ENCODE measurements at regions not wholly inside any gene's neighbourhood (a gene's known extent, or its start where the extent isn't known, plus 50 kb on each side); places are given as distances from the start of the nearest gene placed in this dataset.

DNA sequence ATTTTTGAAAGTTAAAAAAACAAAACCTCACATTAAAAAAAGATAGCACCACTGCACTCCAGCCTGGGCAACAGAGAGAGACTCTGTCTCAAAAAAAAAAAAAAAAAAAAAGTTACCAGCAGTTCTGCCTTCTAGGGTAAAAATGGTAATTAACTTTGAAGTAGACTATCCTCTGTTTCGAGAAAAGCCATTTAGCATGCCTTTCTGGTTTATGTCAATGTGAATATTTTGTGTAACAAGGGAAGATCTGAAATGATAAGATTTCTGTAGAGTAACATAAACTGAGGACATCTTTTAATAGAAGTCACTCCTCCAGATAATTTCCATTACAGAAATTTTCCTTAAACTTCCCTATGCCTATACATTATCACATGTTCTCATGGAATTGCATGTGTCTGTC lies 203.2 kb upstream of the GAP43 start:
- RAD21 ChIA-PET (ENCODE audit: unreplicated experiment), result no interaction called here
- Histone ChIP-seq H3K27me3 (replicated peaks in 1 of 2; ENCODE audit: control insufficient read depth in 2 of 2, insufficient read depth in 2 of 2, low read length in 1 of 2) (no peaks in the 10 kb centered on the region), H2AFZ (ENCODE audit: control insufficient read depth, low read depth, low read length) (no peak overlapping the region), H3K9me3 (replicated peaks; ENCODE audit: control insufficient read depth, insufficient read depth, low read length) (no peaks in the 10 kb centered on the region), H3K4me2 (ENCODE audit: control insufficient read depth, insufficient read depth) (no peak overlapping the region), H3K4me3 (no peak overlapping the region), H3K79me2 (ENCODE audit: control insufficient read depth, insufficient read depth, low read length) (no peaks in the 10 kb centered on the region), H4K20me1 (ENCODE audit: control insufficient read depth, insufficient read depth) (no peaks in the 10 kb centered on the region), H3K36me3 (ENCODE audit: control insufficient read depth in 2 of 2, insufficient read depth in 2 of 2, low read length in 1 of 2) (no peaks in the 10 kb centered on the region), H3K27ac (ENCODE audit: control insufficient read depth, insufficient read depth) (no peak overlapping the region), H3K9ac (ENCODE audit: control insufficient read depth, insufficient read depth, low read length) (no peak overlapping the region), H3K4me1 (ENCODE audit: control insufficient read depth, insufficient read depth, low read length) (no peaks in the 10 kb centered on the region)
- ATAC-seq (no peak), DNase-seq (ENCODE audit: low read depth, low spot score) (no peak), FAIRE-seq (no peak)
- no TSS peak for BruUV-seq (replicated peaks)
- in situ Hi-C loops (cut with MboI) (no loop called here), intact Hi-C loops (cut with micrococcal nuclease; ENCODE audit: unreplicated experiment) (no loop called here)
- CTCF ChIA-PET, result no interaction called here
- SMC1A ChIA-PET (ENCODE audit: uncharacterized antibody, unreplicated experiment), result no interaction called here
- TF ChIP-seq CREB1 (IDR thresholded peaks at IDR 0.05; ENCODE audit: low read depth), result no peak
- no peak for TF ChIP-seq KLF5 (IDR thresholded peaks at IDR 0.05; ENCODE audit: partially characterized antibody)
- TF ChIP-seq RBBP5 (conservative IDR thresholded peaks at IDR 0.05), result no peak
- WGBS (ENCODE audit: insufficient coverage, insufficient replicate concordance, low lambda C conversion rate, missing lambda C conversion rate), result 0% methylated on average over 1 of the region's 1 CpG
- POLR2A ChIA-PET, result no interaction called here

- ATAC-seq (no peak), FAIRE-seq (peak; percentile 23), DNase-seq (ENCODE audit: low read depth, low spot score) (no peak)
- Histone ChIP-seq H3K9me3 (replicated peaks; ENCODE audit: control insufficient read depth, insufficient read depth, low read length) (no peaks in the 10 kb centered on the region), H3K4me2 (ENCODE audit: control insufficient read depth, insufficient read depth) (no peak overlapping the region), H3K9ac (ENCODE audit: control insufficient read depth, insufficient read depth, low read length) (no peak overlapping the region), H3K27me3 (replicated peaks in 1 of 2; ENCODE audit: control insufficient read depth in 2 of 2, insufficient read depth in 2 of 2, low read length in 1 of 2) (no peaks in the 10 kb centered on the region), H3K4me3 (no peak overlapping the region), H2AFZ (ENCODE audit: control insufficient read depth, low read depth, low read length) (no peak overlapping the region), H3K27ac (ENCODE audit: control insufficient read depth, insufficient read depth) (no peak overlapping the region), H3K79me2 (ENCODE audit: control insufficient read depth, insufficient read depth, low read length) (no peaks in the 10 kb centered on the region), H4K20me1 (ENCODE audit: control insufficient read depth, insufficient read depth) (no peaks in the 10 kb centered on the region), H3K36me3 (ENCODE audit: control insufficient read depth in 2 of 2, insufficient read depth in 2 of 2, low read length in 1 of 2) (no peaks in the 10 kb centered on the region), H3K4me1 (ENCODE audit: control insufficient read depth, insufficient read depth, low read length) (no peaks in the 10 kb centered on the region)
- intact Hi-C loops (cut with micrococcal nuclease; ENCODE audit: unreplicated experiment), result no loop called here
- in situ Hi-C loops (cut with MboI), result no loop called here
- POLR2A ChIA-PET, result no interaction called here
- no TSS peak for BruUV-seq (replicated peaks)
- RAD21 ChIA-PET (ENCODE audit: unreplicated experiment), result no interaction called here
- CTCF ChIA-PET, result no interaction called here
- WGBS (ENCODE audit: insufficient coverage, insufficient replicate concordance, low lambda C conversion rate, missing lambda C conversion rate), result 0% methylated on average over 1 of the region's 1 CpG
- SMC1A ChIA-PET (ENCODE audit: uncharacterized antibody, unreplicated experiment), result no interaction called here
- TF ChIP-seq, protein P1, sequence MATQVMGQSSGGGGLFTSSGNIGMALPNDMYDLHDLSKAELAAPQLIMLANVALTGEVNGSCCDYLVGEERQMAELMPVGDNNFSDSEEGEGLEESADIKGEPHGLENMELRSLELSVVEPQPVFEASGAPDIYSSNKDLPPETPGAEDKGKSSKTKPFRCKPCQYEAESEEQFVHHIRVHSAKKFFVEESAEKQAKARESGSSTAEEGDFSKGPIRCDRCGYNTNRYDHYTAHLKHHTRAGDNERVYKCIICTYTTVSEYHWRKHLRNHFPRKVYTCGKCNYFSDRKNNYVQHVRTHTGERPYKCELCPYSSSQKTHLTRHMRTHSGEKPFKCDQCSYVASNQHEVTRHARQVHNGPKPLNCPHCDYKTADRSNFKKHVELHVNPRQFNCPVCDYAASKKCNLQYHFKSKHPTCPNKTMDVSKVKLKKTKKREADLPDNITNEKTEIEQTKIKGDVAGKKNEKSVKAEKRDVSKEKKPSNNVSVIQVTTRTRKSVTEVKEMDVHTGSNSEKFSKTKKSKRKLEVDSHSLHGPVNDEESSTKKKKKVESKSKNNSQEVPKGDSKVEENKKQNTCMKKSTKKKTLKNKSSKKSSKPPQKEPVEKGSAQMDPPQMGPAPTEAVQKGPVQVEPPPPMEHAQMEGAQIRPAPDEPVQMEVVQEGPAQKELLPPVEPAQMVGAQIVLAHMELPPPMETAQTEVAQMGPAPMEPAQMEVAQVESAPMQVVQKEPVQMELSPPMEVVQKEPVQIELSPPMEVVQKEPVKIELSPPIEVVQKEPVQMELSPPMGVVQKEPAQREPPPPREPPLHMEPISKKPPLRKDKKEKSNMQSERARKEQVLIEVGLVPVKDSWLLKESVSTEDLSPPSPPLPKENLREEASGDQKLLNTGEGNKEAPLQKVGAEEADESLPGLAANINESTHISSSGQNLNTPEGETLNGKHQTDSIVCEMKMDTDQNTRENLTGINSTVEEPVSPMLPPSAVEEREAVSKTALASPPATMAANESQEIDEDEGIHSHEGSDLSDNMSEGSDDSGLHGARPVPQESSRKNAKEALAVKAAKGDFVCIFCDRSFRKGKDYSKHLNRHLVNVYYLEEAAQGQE (IDR thresholded peaks at IDR 0.05; ENCODE audit: low read depth, low read length), result no peak
- TF ChIP-seq SMAD1 (IDR thresholded peaks at IDR 0.05; ENCODE audit: low read depth, partially characterized antibody) (no peak), BCL3 (IDR thresholded peaks at IDR 0.05; ENCODE audit: borderline replicate concordance, insufficient read depth, low read depth, low read length, poor library complexity, severe bottlenecking) (no peak), SRF (IDR thresholded peaks at IDR 0.05; ENCODE audit: low read depth in 2 of 2, low read length in 2 of 2) (no peak), TAF1 (IDR thresholded peaks at IDR 0.05; ENCODE audit: borderline replicate concordance, low read depth, low read length) (no peak), CBX5 (IDR thresholded peaks at IDR 0.05; ENCODE audit: low read depth) (no peak), NFIC (IDR thresholded peaks at IDR 0.05; ENCODE audit: low read depth, low read length) (no peak), JUNB (IDR thresholded peaks at IDR 0.05) (no peak)
Measured at GRCh38 chr3:115423170-115423569, 200.1 kb upstream of the GAP43 start.
